Mesenteric fat pad (tissue), 1 donor: ENCODE measurements at regions not wholly inside any gene's neighbourhood (a gene's known extent, or its start where the extent isn't known, plus 50 kb on each side); places are given as distances from the start of the nearest gene placed in this dataset.

Experiments used
- DNase-seq: peaks from one replicate; pipeline ENCODE4 v3.0.0-alpha.2; 2020; ENCODE audit warnings: low spot score
- donor health status: DM: yes; HTN: yes; CAD: no.

GRCh38 chr6:159483259-159483658 is 209.8 kb downstream of the SOD2 start:
- no peak for DNase-seq

DNA sequence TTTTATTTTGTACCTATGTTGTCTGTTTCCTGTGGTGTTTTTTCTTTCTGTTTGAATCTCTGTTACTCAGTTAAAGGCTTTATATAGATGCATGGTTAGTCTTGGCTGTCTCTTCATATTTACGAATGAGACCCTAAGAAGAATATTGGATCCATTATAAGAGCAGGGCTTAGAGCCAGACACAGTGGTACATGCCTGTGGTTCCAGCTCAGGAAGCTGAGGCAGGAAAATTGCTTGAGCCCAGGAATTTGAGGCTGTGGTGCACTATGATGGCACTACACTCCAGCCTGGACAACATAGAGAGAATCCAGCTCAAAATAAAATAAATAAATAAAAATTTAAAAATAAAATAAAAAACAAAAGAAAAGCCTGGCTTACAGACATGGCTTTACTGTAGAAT is 211.1 kb downstream of the SOD2 start:
- no peak for DNase-seq

- no peak for DNase-seq
These were observed 212.6 kb downstream of the SOD2 start for GRCh38 chr6:159480471-159480870.

- DNase-seq, result no peak
These were observed 213.9 kb downstream of the SOD2 start for GRCh38 chr6:159479146-159479545.

DNA sequence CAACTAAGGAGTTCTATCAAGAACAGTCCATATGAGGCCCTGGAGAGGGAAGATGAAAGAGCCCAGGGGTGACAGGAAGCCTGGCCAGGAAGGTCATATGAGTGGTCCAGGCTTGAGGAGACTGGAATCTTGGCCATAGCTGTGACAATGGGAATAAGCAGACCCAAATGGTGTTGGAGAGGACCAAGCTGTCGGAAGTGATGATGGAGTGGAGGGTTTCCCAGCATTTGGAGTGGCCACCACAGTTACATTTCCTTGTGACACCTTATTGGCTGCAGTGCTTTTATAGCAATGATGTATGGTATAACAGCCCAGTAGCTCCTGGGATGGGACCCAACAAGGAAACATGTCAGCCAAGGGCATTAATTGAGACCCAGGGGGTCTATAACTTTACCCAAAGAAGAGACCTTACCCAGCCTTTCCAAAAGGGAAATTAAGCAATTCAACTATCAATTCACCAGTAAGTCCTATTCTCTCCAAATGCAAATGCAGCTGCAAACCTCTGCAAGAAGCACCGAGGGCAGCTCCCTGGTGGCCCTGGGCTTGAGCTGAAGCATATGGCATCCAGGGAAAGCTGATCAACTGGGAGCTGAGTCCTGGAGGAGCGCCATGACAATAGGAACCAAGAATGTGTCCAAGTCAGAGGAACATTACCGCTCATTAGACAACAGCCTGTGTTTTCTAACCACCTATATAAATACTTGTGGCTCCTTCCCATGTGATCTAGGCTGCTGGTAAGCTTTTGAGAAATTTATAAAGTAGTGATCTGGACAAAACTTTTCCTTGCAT is 219.4 kb downstream of the SOD2 start:
- DNase-seq, result no peak

- DNase-seq, result no peak
These were observed 222.6 kb downstream of the SOD2 start for GRCh38 chr6:159470397-159470796.

DNA sequence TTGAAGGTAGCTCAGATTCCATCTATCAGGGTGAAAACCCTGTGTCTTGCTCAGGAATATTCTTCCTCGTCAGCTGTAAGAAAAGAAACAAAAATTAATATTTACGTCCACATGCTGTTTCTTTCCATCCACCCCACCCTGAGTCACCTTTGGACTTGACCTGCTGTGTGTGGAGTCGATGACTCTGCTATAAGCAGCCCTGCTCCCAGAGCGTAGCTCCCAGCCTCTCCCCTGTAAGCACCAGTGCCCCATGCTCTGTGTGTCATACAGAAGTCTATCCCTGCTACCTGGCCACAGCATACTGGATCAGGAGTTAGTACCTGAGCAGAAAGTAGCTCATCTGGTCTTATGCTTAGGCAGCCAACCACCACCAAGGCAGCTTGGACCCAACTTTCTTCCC is 223.6 kb downstream of the SOD2 start:
- DNase-seq, result no peak

- no peak for DNase-seq
These were observed 224.0 kb downstream of the SOD2 start for GRCh38 chr6:159468994-159469393.

GRCh38 chr6:159467473-159468041 is 225.5 kb downstream of the SOD2 start:
- DNase-seq, result no peak

GRCh38 chr6:159466926-159467325 is 226.1 kb downstream of the SOD2 start:
- no peak for DNase-seq

GRCh38 chr6:159464816-159465215 is 228.2 kb downstream of the SOD2 start:
- DNase-seq, result no peak

DNA sequence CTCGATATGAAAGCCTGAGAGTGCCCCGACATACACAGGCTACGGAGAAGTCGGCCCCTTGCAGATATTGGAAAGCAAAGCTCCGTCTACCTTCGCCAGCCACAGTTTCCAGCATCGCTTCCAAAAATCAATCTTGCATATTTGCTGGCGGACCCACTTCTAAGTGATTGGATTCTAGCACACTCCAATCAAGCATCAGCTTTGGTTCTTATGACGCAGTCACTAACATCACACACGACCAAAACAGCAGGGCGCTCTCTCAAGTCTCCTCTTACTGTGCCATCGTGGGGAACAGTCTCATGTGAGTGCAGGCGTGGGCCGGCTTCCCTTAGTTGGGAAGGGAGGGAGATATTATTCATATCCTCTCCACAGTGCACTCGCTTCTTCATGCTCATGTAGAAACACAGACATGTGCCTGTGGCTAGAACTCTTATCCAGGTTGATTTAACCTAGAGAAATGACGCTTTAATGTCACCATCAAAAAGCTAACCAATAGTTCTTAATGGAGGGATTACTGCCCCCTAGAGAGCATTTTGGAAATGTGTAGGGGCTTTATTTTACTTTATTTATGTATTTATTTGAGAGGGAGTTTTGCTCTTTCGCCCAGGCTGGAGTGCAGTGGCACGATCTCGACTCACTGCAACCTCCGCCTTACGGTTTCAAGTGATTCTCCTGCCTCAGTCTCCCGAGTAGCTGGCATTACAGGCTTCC is 229.8 kb downstream of the SOD2 start:
- DNase-seq, result no peak

- DNase-seq, result no peak
These were observed 230.6 kb downstream of the SOD2 start for GRCh38 chr6:159462431-159462830.

DNA sequence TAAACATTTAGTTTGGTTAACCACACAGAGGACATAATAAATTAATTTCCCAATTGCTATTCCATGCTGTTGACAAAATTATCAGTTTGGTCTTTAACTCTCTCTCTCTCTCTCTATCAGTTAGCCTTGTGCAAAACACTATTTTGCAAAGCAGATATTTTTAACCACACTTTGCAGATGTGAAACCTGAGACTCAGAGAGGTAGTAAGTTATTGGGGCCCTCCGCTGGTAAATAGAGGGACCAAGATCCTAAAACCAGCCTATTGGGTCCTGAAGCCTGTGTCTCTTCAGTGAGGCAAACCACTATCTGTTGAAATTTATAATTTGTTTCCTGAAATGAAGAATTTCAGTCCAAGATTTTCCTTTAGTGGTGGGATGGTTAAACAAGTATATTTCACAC is 231.0 kb downstream of the SOD2 start:
- no peak for DNase-seq

DNA sequence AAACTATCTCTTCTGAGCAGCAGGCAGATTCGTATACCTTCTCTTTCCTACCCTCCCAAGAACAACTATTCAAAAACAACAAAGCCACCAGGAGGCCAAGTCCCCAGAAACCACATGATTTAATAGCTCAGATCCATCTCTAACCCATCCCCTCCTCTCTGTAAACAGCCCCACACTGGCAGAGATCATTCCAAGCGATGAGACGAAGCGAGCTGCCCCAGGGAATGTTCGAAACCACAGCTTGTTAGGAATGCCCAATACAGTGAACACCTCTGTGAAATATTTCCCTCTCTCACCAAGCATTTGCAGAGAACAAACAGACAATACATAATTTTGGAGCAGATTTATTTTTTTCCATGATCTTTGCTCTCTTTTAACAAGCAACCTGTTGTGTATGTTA is 231.8 kb downstream of the SOD2 start:
- no peak for DNase-seq

DNA sequence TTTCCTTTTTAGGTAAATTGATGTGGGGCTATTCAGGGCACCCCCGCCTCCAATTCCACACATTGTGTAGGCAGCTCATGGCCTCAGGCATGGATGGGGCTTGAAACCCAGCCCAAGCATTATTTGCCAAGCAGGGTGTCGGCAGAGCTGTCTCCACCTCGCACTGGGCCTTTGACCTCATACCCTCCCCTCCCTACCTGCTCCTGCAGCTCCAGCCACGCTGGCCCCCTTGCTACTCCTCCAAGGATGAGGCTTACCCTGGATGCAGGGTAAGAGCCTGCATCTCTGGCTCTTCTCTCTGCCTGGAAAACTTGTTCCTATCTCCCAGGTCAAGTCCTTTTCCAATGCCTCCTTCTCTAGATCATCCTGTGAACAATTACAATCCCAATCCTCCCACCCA is 232.6 kb downstream of the SOD2 start:
- no peak for DNase-seq

- DNase-seq, result no peak
These were observed 236.7 kb downstream of the SOD2 start for GRCh38 chr6:159456349-159456748.

DNA sequence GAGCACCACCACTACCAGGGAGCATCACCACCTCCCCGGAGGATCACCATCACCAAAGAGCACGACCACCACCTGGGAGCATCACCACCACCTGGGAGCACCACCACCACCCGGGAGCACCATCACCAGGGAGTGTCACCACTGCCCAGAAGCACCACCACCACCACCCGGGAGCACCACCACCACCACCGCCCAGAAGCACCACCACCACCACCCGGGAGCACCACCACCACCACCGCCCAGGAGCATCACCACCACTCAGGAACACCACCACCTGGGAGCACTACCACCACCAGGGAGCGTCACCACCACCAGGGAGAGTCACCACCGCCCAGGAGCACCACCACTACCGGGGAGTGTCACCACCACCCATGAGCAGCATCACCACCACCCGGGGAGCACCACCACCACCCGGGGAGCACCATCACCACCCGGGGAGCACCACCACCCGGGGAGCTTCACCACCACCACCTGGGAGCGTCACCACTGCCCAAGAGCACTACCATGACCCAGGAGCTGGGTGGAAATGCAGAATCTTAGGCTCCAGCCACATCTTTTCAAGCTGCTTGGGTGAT is 237.3 kb downstream of the SOD2 start:
- no peak for DNase-seq

DNA sequence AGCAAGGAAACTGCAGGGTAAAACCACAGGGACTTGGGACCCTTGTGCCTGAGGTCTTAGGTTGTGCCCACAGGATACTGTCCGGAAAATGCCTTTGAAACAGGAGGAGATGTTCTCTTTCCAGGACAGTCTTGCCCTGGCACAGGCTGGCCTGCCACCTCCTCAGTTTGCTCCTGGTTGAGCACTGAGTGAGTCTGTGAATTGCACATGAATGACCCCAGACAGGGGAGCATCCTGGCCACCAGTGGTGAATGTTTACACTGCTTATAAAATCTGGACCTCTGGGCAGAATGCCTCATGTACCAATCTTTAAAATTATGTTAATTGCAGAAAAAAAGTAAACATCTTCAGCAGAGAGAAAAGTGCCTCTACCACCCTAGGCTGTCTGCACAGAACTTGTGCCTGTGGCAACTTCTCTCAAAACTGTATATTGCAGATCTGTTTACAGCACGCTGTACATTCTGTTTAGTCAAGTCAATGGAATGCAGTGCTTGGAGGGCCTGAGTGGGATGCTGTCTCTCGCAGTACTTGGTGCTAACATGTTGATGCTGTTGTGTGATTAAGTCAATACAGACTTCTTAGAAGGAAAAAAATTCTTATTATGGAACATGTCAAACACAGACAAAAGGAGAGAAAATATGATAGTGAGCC is 242.1 kb downstream of the SOD2 start:
- DNase-seq, result no peak

DNA sequence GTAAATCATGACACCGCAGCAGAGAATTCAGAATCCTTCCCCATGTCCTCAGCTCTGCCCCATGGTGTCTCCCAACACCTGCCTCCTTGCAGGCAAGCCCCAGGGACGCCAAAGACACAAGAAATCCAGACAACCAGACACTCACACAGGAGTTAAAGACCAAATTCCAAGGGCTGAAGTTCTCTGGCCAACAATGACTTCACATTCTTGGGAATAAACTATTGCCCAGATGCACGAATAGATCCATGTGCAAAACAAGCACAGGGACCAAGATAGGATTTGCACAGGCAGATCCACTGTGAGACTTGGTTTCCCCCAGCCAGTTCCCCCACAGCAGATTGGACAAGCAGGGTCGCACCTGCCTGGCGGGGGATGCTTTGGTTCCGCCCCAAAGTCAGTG is 246.7 kb downstream of the SOD2 start:
- no peak for DNase-seq

GRCh38 chr6:159445351-159445750 is 247.7 kb downstream of the SOD2 start:
- DNase-seq, result no peak
